ENCODE measurements at regions not wholly inside any gene's neighbourhood (a gene's known extent, or its start where the extent isn't known, plus 50 kb on each side); places are given as distances from the start of the nearest gene placed in this dataset.

GRCh38 chr4:141801558-141801957, 165.2 kb downstream of the IL15 start:
- TF ChIP-seq CTCF (IDR thresholded peaks at IDR 0.05; ENCODE audit: low read length) (no peak), EZH2 (optimal IDR thresholded peaks at IDR 0.05; ENCODE audit: low read depth, low read length) (no peak), EZH2phosphoT487 (IDR thresholded peaks at IDR 0.05; ENCODE audit: low read length) (no peak)

All from MM.1S (cell line).